Chondrocyte (in vitro differentiated cells): ENCODE measurements at regions not wholly inside any gene's neighbourhood (a gene's known extent, or its start where the extent isn't known, plus 50 kb on each side); places are given as distances from the start of the nearest gene placed in this dataset.

ENCODE experiments used
- DNase-seq: peaks from one replicate; pipeline ENCODE4 v3.0.0; 2021; ENCODE audit warnings: mixed read lengths, low spot score
- H3K27ac Mint-ChIP-seq: one replicate; pipeline ENCODE4 v1.8.0; 2021; ENCODE audit warnings: mild to moderate bottlenecking, moderate library complexity, mixed read lengths; ENCODE audit not compliant: unreplicated experiment
- H3K27me3 Mint-ChIP-seq: 2 replicates; pipeline ENCODE4 v1.8.0; 2021; ENCODE audit warnings: low read depth, mixed read lengths
- H3K36me3 Mint-ChIP-seq: 2 replicates; pipeline ENCODE4 v1.8.0; 2021; ENCODE audit warnings: low read depth, mixed read lengths
- H3K4me1 Mint-ChIP-seq: 2 replicates; pipeline ENCODE4 v1.8.0; 2021; ENCODE audit warnings: low read depth, mild to moderate bottlenecking, mixed read lengths
- H3K4me3 Mint-ChIP-seq: one replicate; pipeline ENCODE4 v1.8.0; 2021; ENCODE audit warnings: mild to moderate bottlenecking, moderate library complexity, mixed read lengths; ENCODE audit not compliant: unreplicated experiment
- H3K9me3 Mint-ChIP-seq: 2 replicates; pipeline ENCODE4 v1.8.0; 2021; ENCODE audit warnings: low read depth, mixed read lengths
- CTCF ChIP-seq: fragments of 200-600 bp; sonication (generic); IDR thresholded peaks from 2 replicates; pipeline ENCODE4 v1.5.0; 2021; ENCODE audit warnings: antibody characterized with exemption, mild to moderate bottlenecking, moderate library complexity

- Mint-ChIP-seq H3K9me3 (no peaks in the 10 kb centered on the region), H3K36me3 (no peaks in the 10 kb centered on the region), H3K27me3 (no peaks in the 10 kb centered on the region), H3K27ac (no peak overlapping the region), H3K4me1 (peaks cover 31% of the 10 kb centered on the region), H3K4me3 (no peak overlapping the region)
- DNase-seq, result no peak
- no peak for TF ChIP-seq CTCF
Measured at GRCh38 chr3:144054766-144055165, 83.1 kb downstream of the DIPK2A start.

GRCh38 chr3:144055604-144056003 is 84.0 kb downstream of the DIPK2A start:
- no peak for TF ChIP-seq CTCF
- no peaks in the 10 kb centered on the region for H3K36me3 Mint-ChIP-seq
- peaks cover 31% of the 10 kb centered on the region for H3K4me1 Mint-ChIP-seq
- DNase-seq, result no peak
- H3K9me3 Mint-ChIP-seq, result no peaks in the 10 kb centered on the region
- no peak overlapping the region for H3K4me3 Mint-ChIP-seq
- no peaks in the 10 kb centered on the region for H3K27me3 Mint-ChIP-seq
- no peak overlapping the region for H3K27ac Mint-ChIP-seq

GRCh38 chr3:144058713-144059112 is 87.1 kb downstream of the DIPK2A start:
- H3K27ac Mint-ChIP-seq, result no peak overlapping the region
- peaks cover 27% of the 10 kb centered on the region for H3K4me1 Mint-ChIP-seq
- no peaks in the 10 kb centered on the region for H3K27me3 Mint-ChIP-seq
- H3K36me3 Mint-ChIP-seq, result no peaks in the 10 kb centered on the region
- no peak overlapping the region for H3K4me3 Mint-ChIP-seq
- no peak for TF ChIP-seq CTCF
- H3K9me3 Mint-ChIP-seq, result no peaks in the 10 kb centered on the region
- DNase-seq, result no peak

GRCh38 chr3:144059481-144059880 is 87.9 kb downstream of the DIPK2A start:
- TF ChIP-seq CTCF, result no peak
- no peak overlapping the region for H3K4me3 Mint-ChIP-seq
- DNase-seq, result no peak
- no peak overlapping the region for H3K27ac Mint-ChIP-seq
- H3K9me3 Mint-ChIP-seq, result no peaks in the 10 kb centered on the region
- no peaks in the 10 kb centered on the region for H3K36me3 Mint-ChIP-seq
- H3K27me3 Mint-ChIP-seq, result no peaks in the 10 kb centered on the region
- peaks cover 23% of the 10 kb centered on the region for H3K4me1 Mint-ChIP-seq

- no peak for TF ChIP-seq CTCF
- Mint-ChIP-seq H3K27me3 (no peaks in the 10 kb centered on the region), H3K4me1 (peaks cover 11% of the 10 kb centered on the region), H3K36me3 (no peaks in the 10 kb centered on the region), H3K27ac (no peak overlapping the region), H3K4me3 (no peak overlapping the region), H3K9me3 (no peaks in the 10 kb centered on the region)
- DNase-seq, result no peak
Measured at GRCh38 chr3:144060881-144061280, 89.3 kb downstream of the DIPK2A start.
